Activated naive CD4-positive, alpha-beta T cell treated with anti-CD3 and anti-CD28 coated beads, Interleukin-2, amount 50 U/mL, for 16 hours (primary cell): ENCODE measurements at regions not wholly inside any gene's neighbourhood (a gene's known extent, or its start where the extent isn't known, plus 50 kb on each side); places are given as distances from the start of the nearest gene placed in this dataset.

Source experiments
- DNase-seq: peaks from one replicate; pipeline ENCODE4 v3.0.0-alpha.2; 2020

- no peak for DNase-seq
Observed at GRCh38 chr2:145841973-145842372, 1322.1 kb upstream of the ZEB2 start.

- DNase-seq: no peak
Observed at GRCh38 chr2:145836986-145837385, 1317.1 kb upstream of the ZEB2 start.

GRCh38 chr2:145835665-145836064 lies 1315.7 kb upstream of the ZEB2 start:
- no peak for DNase-seq

- DNase-seq: no peak
Observed at GRCh38 chr2:145832681-145833080, 1312.8 kb upstream of the ZEB2 start.

- no peak for DNase-seq
Observed at GRCh38 chr2:145829931-145830330, 1310.0 kb upstream of the ZEB2 start.

GRCh38 chr2:145827235-145827634 lies 1307.3 kb upstream of the ZEB2 start:
- no peak for DNase-seq

GRCh38 chr2:145824384-145824783 lies 1304.5 kb upstream of the ZEB2 start:
- no peak for DNase-seq

GRCh38 chr2:145822892-145823534 lies 1303.1 kb upstream of the ZEB2 start:
- DNase-seq: no peak

GRCh38 chr2:145820651-145821050 lies 1300.7 kb upstream of the ZEB2 start:
- DNase-seq: no peak

- no peak for DNase-seq
Observed at GRCh38 chr2:145818890-145819504, 1299.1 kb upstream of the ZEB2 start.

GRCh38 chr2:145815933-145816332 lies 1296.0 kb upstream of the ZEB2 start:
- no peak for DNase-seq

GRCh38 chr2:145813481-145813880 lies 1293.6 kb upstream of the ZEB2 start:
- DNase-seq: no peak

- no peak for DNase-seq
Observed at GRCh38 chr2:145812165-145812554, 1292.2 kb upstream of the ZEB2 start.

- DNase-seq: no peak
Observed at GRCh38 chr2:145811276-145812164, 1291.6 kb upstream of the ZEB2 start.

GRCh38 chr2:145807968-145808367 lies 1288.0 kb upstream of the ZEB2 start:
- DNase-seq: no peak

GRCh38 chr2:145807554-145807953 lies 1287.6 kb upstream of the ZEB2 start:
- DNase-seq: no peak

- no peak for DNase-seq
Observed at GRCh38 chr2:145806546-145806945, 1286.6 kb upstream of the ZEB2 start.

- no peak for DNase-seq
Observed at GRCh38 chr2:145802133-145802532, 1282.2 kb upstream of the ZEB2 start.

- DNase-seq: no peak
Observed at GRCh38 chr2:145801210-145801609, 1281.3 kb upstream of the ZEB2 start.

- no peak for DNase-seq
Observed at GRCh38 chr2:145800151-145801091, 1280.5 kb upstream of the ZEB2 start.

GRCh38 chr2:145799595-145800108 lies 1279.7 kb upstream of the ZEB2 start:
- no peak for DNase-seq

- DNase-seq: no peak
Observed at GRCh38 chr2:145798419-145798818, 1278.5 kb upstream of the ZEB2 start.

GRCh38 chr2:145797692-145798091 lies 1277.8 kb upstream of the ZEB2 start:
- DNase-seq: no peak
